AG09319 (cell line): ENCODE measurements at regions not wholly inside any gene's neighbourhood (a gene's known extent, or its start where the extent isn't known, plus 50 kb on each side); places are given as distances from the start of the nearest gene placed in this dataset.
"Not testable (repeated sequence)": the region's sequence is repeated elsewhere in the genome, so short reads cannot be mapped to it uniquely, and the experiment has no call there.

Experiments used
- DNase-seq: peaks from one replicate; pipeline ENCODE4 v3.0.0-alpha.2; 2010; ENCODE audit warnings: low read depth; ENCODE audit errors: extremely low read depth
- CTCF ChIP-seq: IDR thresholded peaks from 2 replicates; pipeline ENCODE4 v1.5.1; 2011; ENCODE audit warnings: low read depth, mild to moderate bottlenecking, inconsistent platforms, low read length, moderate library complexity

DNA sequence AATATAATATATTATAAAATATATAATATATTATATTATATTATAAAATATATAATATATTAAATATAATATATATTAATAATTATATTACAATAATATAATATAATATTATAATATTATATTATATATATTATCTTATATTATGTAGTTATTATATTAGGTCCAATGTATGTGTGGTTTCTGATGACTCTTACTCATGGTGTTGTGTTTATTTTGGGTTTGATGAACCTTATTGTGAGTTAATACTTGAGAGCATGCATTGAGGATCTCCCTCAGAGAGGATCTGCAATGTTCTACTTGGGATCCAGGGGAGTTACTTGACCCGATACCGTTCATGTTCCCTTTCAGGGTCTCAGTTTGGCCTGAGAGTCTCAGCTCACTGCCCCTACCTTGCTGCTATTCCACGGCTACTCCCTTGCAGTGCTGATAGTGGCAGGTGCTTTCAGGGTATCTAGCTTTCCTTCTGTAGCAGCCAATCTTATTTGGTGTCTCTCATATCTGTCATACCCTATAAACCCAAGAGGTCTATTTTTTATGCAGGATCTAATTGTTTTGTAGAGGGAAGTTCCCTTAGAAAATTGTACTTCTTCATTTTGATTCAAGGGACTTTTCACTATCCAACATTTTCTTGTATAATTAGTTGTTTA lies 89.1 kb upstream of the ZDHHC17 start:
- TF ChIP-seq CTCF, result no peak
- no peak for DNase-seq

- not testable (repeated sequence) for DNase-seq
These were observed 87.7 kb upstream of the ZDHHC17 start for GRCh38 chr12:76676261-76676660.

- no peak for DNase-seq
- TF ChIP-seq CTCF, result no peak
These were observed 84.9 kb upstream of the ZDHHC17 start for GRCh38 chr12:76678992-76679391.

- no peak for DNase-seq
- TF ChIP-seq CTCF, result no peak
These were observed 84.1 kb upstream of the ZDHHC17 start for GRCh38 chr12:76679778-76680177.

- no peak for DNase-seq
- no peak for TF ChIP-seq CTCF
These were observed 83.0 kb upstream of the ZDHHC17 start for GRCh38 chr12:76680940-76681339.

- TF ChIP-seq CTCF, result no peak
- no peak for DNase-seq
These were observed 78.7 kb upstream of the ZDHHC17 start for GRCh38 chr12:76685246-76685678.

DNA sequence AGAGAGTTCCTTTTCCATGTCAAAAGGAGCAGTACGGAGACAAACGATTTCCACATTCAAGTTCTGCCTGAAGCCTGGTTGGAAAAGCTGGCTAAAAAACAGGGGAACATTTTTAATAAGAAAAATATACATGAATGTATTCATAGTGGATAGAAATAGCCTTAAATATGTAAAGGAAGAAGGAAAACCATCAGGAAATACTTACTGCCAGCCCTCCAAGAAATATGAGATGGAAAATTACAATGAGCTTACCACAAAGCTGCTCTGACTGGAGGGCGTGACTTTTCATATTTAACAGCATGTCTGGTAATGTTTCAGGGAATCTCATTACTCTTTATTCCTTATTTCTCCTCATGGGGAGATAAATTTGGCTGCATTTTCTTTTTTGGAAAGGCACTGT lies 75.9 kb upstream of the ZDHHC17 start:
- DNase-seq, result no peak
- no peak for TF ChIP-seq CTCF

DNA sequence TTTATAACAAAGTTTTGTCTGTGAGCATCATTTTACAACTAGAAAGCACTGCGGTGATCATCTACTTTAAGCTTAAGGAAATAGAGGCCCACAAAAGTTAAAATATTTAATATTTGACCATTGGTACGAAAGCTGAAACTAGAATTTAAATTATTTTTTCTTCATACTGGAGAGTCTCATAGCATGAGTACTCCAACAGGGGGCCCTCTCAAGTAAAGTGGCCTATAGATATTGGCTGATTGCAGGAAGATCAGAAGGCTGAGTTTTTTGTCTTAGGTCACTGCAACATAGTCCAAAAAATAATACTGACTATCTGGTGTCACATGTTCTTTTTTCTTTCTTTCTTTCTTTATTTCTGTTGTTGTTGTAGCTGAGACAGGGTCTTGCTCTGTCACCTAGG lies 75.3 kb upstream of the ZDHHC17 start:
- DNase-seq, result no peak
- peak; percentile 25 for TF ChIP-seq CTCF
